ENCODE measurements at regions not wholly inside any gene's neighbourhood (a gene's known extent, or its start where the extent isn't known, plus 50 kb on each side); places are given as distances from the start of the nearest gene placed in this dataset.
"Not testable (repeated sequence)": the region's sequence is repeated elsewhere in the genome, so short reads cannot be mapped to it uniquely, and the experiment has no call there.

DNA sequence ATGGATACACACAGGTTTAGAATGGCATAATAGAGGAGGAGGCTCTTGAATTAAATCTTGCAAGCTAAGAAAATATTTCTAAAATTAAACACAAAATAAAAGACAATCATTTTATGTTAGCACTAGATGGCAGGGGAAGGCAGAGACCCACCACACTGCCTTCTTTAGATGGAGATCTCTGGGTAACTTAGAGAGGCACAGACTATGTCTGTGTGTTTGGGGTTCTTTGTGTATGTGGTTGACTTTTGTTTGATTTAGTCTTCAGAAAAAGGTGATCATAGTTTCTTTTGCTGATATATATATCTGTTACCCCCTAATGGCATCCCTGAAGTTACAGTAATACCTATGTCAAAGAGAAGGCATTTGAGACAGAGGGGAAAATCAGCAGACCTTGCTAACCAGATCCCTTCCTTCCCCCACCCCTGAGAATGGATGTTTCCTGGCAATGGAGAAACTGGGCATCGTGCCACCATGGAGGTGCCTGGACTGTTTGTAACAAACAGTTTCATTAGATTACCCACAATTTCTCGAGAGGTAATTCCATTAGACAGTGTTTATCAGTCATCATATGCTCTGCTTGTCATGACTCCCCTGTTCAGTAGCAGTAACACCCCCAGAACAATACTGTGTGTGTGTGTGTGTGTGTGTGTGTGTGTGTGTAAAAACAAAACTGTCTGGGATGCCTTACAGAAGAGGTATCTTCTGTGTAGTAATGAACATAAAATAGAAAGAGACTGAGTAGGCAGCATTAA lies 228.3 kb upstream of the DEPDC1 start:
- TF ChIP-seq PPARA (CRISPR knock-in tag; IDR thresholded peaks at IDR 0.05; ENCODE audit: borderline replicate concordance) = no peak
- no peak for TF ChIP-seq BACH2 (CRISPR knock-in tag; IDR thresholded peaks at IDR 0.05; ENCODE audit: borderline replicate concordance)
- TF ChIP-seq RARB (CRISPR knock-in tag; IDR thresholded peaks at IDR 0.05) = no peak
- TF ChIP-seq TOX (CRISPR knock-in tag; IDR thresholded peaks at IDR 0.05; ENCODE audit: borderline replicate concordance) = no peak
- TF ChIP-seq, protein P1, sequence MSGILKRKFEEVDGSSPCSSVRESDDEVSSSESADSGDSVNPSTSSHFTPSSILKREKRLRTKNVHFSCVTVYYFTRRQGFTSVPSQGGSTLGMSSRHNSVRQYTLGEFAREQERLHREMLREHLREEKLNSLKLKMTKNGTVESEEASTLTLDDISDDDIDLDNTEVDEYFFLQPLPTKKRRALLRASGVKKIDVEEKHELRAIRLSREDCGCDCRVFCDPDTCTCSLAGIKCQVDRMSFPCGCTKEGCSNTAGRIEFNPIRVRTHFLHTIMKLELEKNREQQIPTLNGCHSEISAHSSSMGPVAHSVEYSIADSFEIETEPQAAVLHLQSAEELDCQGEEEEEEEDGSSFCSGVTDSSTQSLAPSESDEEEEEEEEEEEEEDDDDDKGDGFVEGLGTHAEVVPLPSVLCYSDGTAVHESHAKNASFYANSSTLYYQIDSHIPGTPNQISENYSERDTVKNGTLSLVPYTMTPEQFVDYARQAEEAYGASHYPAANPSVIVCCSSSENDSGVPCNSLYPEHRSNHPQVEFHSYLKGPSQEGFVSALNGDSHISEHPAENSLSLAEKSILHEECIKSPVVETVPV (CRISPR knock-in tag; IDR thresholded peaks at IDR 0.05) = peak; percentile 97
- TF ChIP-seq TCF4 (CRISPR knock-in tag; IDR thresholded peaks at IDR 0.05; ENCODE audit: borderline replicate concordance) = peak; percentile 99
- TF ChIP-seq, protein P2, sequence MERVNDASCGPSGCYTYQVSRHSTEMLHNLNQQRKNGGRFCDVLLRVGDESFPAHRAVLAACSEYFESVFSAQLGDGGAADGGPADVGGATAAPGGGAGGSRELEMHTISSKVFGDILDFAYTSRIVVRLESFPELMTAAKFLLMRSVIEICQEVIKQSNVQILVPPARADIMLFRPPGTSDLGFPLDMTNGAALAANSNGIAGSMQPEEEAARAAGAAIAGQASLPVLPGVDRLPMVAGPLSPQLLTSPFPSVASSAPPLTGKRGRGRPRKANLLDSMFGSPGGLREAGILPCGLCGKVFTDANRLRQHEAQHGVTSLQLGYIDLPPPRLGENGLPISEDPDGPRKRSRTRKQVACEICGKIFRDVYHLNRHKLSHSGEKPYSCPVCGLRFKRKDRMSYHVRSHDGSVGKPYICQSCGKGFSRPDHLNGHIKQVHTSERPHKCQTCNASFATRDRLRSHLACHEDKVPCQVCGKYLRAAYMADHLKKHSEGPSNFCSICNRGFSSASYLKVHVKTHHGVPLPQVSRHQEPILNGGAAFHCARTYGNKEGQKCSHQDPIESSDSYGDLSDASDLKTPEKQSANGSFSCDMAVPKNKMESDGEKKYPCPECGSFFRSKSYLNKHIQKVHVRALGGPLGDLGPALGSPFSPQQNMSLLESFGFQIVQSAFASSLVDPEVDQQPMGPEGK (CRISPR knock-in tag; IDR thresholded peaks at IDR 0.05; ENCODE audit: borderline replicate concordance) = peak; percentile 97
- peak; percentile 88 for TF ChIP-seq ESRRG (CRISPR knock-in tag; IDR thresholded peaks at IDR 0.05)
- peak; percentile 84 for TF ChIP-seq ZNF70 (CRISPR knock-in tag; IDR thresholded peaks at IDR 0.05)
- TF ChIP-seq, protein P3, sequence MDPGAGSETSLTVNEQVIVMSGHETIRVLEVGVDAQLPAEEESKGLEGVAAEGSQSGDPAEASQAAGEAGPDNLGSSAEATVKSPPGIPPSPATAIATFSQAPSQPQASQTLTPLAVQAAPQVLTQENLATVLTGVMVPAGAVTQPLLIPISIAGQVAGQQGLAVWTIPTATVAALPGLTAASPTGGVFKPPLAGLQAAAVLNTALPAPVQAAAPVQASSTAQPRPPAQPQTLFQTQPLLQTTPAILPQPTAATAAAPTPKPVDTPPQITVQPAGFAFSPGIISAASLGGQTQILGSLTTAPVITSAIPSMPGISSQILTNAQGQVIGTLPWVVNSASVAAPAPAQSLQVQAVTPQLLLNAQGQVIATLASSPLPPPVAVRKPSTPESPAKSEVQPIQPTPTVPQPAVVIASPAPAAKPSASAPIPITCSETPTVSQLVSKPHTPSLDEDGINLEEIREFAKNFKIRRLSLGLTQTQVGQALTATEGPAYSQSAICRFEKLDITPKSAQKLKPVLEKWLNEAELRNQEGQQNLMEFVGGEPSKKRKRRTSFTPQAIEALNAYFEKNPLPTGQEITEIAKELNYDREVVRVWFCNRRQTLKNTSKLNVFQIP (CRISPR knock-in tag; IDR thresholded peaks at IDR 0.05; ENCODE audit: borderline replicate concordance, low read depth) = peak; percentile 76; the same call in 1 of the 2 replicates
- TF ChIP-seq GLIS3 (CRISPR knock-in tag; IDR thresholded peaks at IDR 0.05) = peak; percentile 98; the same call in 1 of the 2 replicates
- TF ChIP-seq, protein P4, sequence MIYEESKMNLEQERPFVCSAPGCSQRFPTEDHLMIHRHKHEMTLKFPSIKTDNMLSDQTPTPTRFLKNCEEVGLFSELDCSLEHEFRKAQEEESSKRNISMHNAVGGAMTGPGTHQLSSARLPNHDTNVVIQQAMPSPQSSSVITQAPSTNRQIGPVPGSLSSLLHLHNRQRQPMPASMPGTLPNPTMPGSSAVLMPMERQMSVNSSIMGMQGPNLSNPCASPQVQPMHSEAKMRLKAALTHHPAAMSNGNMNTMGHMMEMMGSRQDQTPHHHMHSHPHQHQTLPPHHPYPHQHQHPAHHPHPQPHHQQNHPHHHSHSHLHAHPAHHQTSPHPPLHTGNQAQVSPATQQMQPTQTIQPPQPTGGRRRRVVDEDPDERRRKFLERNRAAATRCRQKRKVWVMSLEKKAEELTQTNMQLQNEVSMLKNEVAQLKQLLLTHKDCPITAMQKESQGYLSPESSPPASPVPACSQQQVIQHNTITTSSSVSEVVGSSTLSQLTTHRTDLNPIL (CRISPR knock-in tag; IDR thresholded peaks at IDR 0.05; ENCODE audit: low read depth) = peak; percentile 87
- TF ChIP-seq ZNF565 (CRISPR knock-in tag; conservative IDR thresholded peaks at IDR 0.05; ENCODE audit: low read depth) = 0 out of 2 replicates have a peak, but pooled peaks have one; percentile 8
- TF ChIP-seq, protein P5, sequence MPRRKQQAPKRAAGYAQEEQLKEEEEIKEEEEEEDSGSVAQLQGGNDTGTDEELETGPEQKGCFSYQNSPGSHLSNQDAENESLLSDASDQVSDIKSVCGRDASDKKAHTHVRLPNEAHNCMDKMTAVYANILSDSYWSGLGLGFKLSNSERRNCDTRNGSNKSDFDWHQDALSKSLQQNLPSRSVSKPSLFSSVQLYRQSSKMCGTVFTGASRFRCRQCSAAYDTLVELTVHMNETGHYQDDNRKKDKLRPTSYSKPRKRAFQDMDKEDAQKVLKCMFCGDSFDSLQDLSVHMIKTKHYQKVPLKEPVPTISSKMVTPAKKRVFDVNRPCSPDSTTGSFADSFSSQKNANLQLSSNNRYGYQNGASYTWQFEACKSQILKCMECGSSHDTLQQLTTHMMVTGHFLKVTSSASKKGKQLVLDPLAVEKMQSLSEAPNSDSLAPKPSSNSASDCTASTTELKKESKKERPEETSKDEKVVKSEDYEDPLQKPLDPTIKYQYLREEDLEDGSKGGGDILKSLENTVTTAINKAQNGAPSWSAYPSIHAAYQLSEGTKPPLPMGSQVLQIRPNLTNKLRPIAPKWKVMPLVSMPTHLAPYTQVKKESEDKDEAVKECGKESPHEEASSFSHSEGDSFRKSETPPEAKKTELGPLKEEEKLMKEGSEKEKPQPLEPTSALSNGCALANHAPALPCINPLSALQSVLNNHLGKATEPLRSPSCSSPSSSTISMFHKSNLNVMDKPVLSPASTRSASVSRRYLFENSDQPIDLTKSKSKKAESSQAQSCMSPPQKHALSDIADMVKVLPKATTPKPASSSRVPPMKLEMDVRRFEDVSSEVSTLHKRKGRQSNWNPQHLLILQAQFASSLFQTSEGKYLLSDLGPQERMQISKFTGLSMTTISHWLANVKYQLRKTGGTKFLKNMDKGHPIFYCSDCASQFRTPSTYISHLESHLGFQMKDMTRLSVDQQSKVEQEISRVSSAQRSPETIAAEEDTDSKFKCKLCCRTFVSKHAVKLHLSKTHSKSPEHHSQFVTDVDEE (CRISPR knock-in tag; IDR thresholded peaks at IDR 0.05) = peak; percentile 99
- TF ChIP-seq ISL1 (CRISPR knock-in tag; IDR thresholded peaks at IDR 0.05) = peak; percentile 98
- no peak for TF ChIP-seq OSR1 (CRISPR knock-in tag; IDR thresholded peaks at IDR 0.05)
- peak; percentile 89; the same call in 1 of the 2 replicates for TF ChIP-seq SNAI2 (CRISPR knock-in tag; IDR thresholded peaks at IDR 0.05)
- TF ChIP-seq ZFP3 (CRISPR knock-in tag; IDR thresholded peaks at IDR 0.05) = peak; percentile 86
- TF ChIP-seq ZNF8 (CRISPR knock-in tag; IDR thresholded peaks at IDR 0.05) = peak; percentile 68
- peak; percentile 77; the same call in 2 of the 3 replicates for ATAC-seq

DNA sequence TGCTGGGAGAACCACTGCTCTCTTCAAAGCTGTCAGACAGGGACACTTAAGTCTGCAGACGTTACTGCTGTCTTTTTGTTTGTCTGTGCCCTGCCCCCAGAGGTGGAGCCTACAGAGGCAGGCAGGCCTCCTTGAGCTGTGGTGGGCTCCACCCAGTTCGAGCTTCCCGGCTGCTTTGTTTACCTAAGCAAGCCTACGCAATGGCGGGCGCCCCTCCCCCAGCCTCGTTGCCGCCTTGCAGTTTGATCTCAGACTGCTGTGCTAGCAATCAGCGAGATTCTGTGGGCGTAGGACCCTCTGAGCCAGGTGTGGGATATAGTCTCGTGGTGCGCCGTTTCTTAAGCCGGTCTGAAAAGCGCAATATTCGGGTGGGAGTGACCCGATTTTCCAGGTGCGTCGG lies 242.6 kb upstream of the DEPDC1 start:
- ATAC-seq = not testable (repeated sequence)

DNA sequence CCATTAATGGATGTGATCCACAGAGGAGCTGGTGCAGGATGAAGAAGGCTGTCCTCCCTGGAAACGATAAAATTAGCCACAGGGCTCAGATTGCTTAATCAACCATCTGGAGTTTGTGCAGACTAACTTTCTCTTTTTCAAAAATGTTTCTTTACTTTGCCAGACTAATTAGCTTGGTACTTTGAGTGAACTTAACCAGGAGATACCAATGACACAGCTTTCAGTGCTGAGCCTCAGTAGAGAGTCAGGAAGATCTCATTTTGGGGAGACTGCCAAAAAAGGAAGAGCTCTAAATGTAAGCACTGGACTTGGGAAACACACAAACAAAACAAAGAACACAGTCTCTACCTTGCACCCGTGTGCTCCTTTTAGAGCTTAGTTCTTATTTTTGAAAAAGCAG lies 248.1 kb upstream of the DEPDC1 start:
- no peak for TF ChIP-seq ZFP3 (CRISPR knock-in tag; IDR thresholded peaks at IDR 0.05)
- TF ChIP-seq ISL1 (CRISPR knock-in tag; IDR thresholded peaks at IDR 0.05) = peak; percentile 32; the same call in 1 of the 2 replicates
- ATAC-seq = no peak
